HL-60 (cell line): ENCODE measurements at regions not wholly inside any gene's neighbourhood (a gene's known extent, or its start where the extent isn't known, plus 50 kb on each side); places are given as distances from the start of the nearest gene placed in this dataset.

Experiments used
- DNase-seq, 2 experiments: peaks; one replicate each; pipeline ENCODE4 v3.0.0-alpha.2; 2010 to 2020; ENCODE audit warnings: low read depth in 1 of 2, low spot score in 1 of 2
- H3K27ac ChIP-seq: fragments of 250-450 bp; sonication (Bioruptor Pico); replicated peaks from 2 replicates; pipeline ENCODE4 v1.5.1; 2020; ENCODE audit warnings: mild to moderate bottlenecking, moderate library complexity
- H3K27me3 ChIP-seq: fragments of 250-450 bp; sonication (Bioruptor Pico); 2 replicates; pipeline ENCODE4 v1.5.1; 2021; ENCODE audit warnings: mild to moderate bottlenecking, moderate library complexity; ENCODE audit not compliant: insufficient read depth, poor library complexity, severe bottlenecking
- H3K4me3 ChIP-seq: replicated peaks from 2 replicates; pipeline ENCODE4 v1.5.1; 2011; ENCODE audit warnings: mild to moderate bottlenecking, control low read depth, low read length; ENCODE audit not compliant: insufficient read depth
- GABPA ChIP-seq: IDR thresholded peaks from 2 replicates; pipeline ENCODE4 v1.6.1; 2012; ENCODE audit warnings: low read depth
- POLR2AphosphoS5 ChIP-seq: IDR thresholded peaks from 2 replicates; pipeline ENCODE4 v1.6.1; 2012; ENCODE audit warnings: low read depth
- SPI1 ChIP-seq: IDR thresholded peaks from 2 replicates; pipeline ENCODE4 v1.6.1; 2012; ENCODE audit warnings: low read depth, mild to moderate bottlenecking, borderline replicate concordance
- TF ChIP-seq, protein P1 (sequence below): IDR thresholded peaks from 2 replicates; pipeline ENCODE4 v1.6.1; 2012; ENCODE audit warnings: low read depth; ENCODE audit not compliant: insufficient replicate concordance
- TF ChIP-seq, protein P2 (sequence below): IDR thresholded peaks from one replicate; pipeline ENCODE4 v1.5.1; 2011; ENCODE audit warnings: low read length, control low read depth, inconsistent platforms; ENCODE audit not compliant: insufficient read depth

DNA sequence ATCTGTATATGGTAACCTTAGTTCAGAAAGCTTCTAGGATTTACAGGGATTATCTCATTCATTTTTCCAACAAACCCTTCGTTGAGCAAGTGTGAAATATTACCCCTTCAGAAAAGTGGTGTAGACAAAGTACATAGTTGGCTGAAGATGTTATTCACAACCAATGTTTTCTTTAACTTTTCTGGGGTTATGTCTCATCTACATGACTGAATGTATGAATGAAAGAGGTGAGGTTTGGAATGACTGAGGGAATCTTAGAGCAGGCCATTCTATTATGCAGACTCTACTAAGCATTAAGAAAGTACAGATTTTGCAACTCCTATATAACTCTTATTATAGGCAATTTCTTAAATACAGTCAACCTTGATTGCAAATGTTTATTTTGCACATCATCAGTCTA is 167.2 kb downstream of the NDFIP2 start:
- no peak for DNase-seq
- H3K27me3 ChIP-seq, result no peaks in the 10 kb centered on the region
- TF ChIP-seq, protein P1, sequence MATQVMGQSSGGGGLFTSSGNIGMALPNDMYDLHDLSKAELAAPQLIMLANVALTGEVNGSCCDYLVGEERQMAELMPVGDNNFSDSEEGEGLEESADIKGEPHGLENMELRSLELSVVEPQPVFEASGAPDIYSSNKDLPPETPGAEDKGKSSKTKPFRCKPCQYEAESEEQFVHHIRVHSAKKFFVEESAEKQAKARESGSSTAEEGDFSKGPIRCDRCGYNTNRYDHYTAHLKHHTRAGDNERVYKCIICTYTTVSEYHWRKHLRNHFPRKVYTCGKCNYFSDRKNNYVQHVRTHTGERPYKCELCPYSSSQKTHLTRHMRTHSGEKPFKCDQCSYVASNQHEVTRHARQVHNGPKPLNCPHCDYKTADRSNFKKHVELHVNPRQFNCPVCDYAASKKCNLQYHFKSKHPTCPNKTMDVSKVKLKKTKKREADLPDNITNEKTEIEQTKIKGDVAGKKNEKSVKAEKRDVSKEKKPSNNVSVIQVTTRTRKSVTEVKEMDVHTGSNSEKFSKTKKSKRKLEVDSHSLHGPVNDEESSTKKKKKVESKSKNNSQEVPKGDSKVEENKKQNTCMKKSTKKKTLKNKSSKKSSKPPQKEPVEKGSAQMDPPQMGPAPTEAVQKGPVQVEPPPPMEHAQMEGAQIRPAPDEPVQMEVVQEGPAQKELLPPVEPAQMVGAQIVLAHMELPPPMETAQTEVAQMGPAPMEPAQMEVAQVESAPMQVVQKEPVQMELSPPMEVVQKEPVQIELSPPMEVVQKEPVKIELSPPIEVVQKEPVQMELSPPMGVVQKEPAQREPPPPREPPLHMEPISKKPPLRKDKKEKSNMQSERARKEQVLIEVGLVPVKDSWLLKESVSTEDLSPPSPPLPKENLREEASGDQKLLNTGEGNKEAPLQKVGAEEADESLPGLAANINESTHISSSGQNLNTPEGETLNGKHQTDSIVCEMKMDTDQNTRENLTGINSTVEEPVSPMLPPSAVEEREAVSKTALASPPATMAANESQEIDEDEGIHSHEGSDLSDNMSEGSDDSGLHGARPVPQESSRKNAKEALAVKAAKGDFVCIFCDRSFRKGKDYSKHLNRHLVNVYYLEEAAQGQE, result no peak
- TF ChIP-seq SPI1, result no peak
- no peak for TF ChIP-seq POLR2AphosphoS5
- no peak overlapping the region for H3K4me3 ChIP-seq
- no peak overlapping the region for H3K27ac ChIP-seq

- Histone ChIP-seq H3K27me3 (no peaks in the 10 kb centered on the region), H3K4me3 (no peak overlapping the region), H3K27ac (no peak overlapping the region)
- TF ChIP-seq, protein P1, result no peak
- TF ChIP-seq POLR2AphosphoS5 (no peak), GABPA (no peak), SPI1 (no peak)
- TF ChIP-seq, protein P2, sequence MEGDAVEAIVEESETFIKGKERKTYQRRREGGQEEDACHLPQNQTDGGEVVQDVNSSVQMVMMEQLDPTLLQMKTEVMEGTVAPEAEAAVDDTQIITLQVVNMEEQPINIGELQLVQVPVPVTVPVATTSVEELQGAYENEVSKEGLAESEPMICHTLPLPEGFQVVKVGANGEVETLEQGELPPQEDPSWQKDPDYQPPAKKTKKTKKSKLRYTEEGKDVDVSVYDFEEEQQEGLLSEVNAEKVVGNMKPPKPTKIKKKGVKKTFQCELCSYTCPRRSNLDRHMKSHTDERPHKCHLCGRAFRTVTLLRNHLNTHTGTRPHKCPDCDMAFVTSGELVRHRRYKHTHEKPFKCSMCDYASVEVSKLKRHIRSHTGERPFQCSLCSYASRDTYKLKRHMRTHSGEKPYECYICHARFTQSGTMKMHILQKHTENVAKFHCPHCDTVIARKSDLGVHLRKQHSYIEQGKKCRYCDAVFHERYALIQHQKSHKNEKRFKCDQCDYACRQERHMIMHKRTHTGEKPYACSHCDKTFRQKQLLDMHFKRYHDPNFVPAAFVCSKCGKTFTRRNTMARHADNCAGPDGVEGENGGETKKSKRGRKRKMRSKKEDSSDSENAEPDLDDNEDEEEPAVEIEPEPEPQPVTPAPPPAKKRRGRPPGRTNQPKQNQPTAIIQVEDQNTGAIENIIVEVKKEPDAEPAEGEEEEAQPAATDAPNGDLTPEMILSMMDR, result no peak
- DNase-seq, result no peak
Observed at GRCh38 chr13:79647533-79647932, 166.6 kb downstream of the NDFIP2 start.

- no peaks in the 10 kb centered on the region for H3K27me3 ChIP-seq
- DNase-seq, result no peak
- TF ChIP-seq, protein P1, result no peak
- TF ChIP-seq SPI1 (no peak), POLR2AphosphoS5 (no peak), GABPA (no peak)
- TF ChIP-seq, protein P2, result no peak
- no peak overlapping the region for H3K27ac ChIP-seq
- H3K4me3 ChIP-seq, result no peak overlapping the region
Observed at GRCh38 chr13:79646880-79647279, 165.9 kb downstream of the NDFIP2 start.

- Histone ChIP-seq H3K27ac (no peak overlapping the region), H3K27me3 (no peaks in the 10 kb centered on the region), H3K4me3 (no peak overlapping the region)
- TF ChIP-seq GABPA, result no peak
- TF ChIP-seq, protein P1, result no peak
- no peak for TF ChIP-seq POLR2AphosphoS5
- TF ChIP-seq SPI1, result no peak
- TF ChIP-seq, protein P2, result no peak
- no peak for DNase-seq
Observed at GRCh38 chr13:79645569-79645968, 164.6 kb downstream of the NDFIP2 start.
